Peyer's patch (tissue), 4 donors: ENCODE measurements at regions not wholly inside any gene's neighbourhood (a gene's known extent, or its start where the extent isn't known, plus 50 kb on each side); places are given as distances from the start of the nearest gene placed in this dataset.

Source experiments
- POLR2A ChIP-seq, 2 donors: fragments of 450-650 bp; IDR thresholded peaks; one replicate each; pipeline ENCODE4 v1.5.1; 2017; ENCODE audit warnings: antibody characterized with exemption in 2 of 2, mild to moderate bottlenecking in 2 of 2, moderate library complexity in 2 of 2
- TF ChIP-seq, protein P1 (sequence below), 6 experiments: fragments of 450-650 bp in 4 of 6; fragments of 200-600 bp in 2 of 6; sonication (generic) in 1 of 6; IDR thresholded peaks; one replicate each; pipeline ENCODE4 v1.5.1; 2017 to 2019; ENCODE audit warnings: antibody characterized with exemption in 6 of 6, mild to moderate bottlenecking in 3 of 6, moderate library complexity in 1 of 6

GRCh38 chr4:156176896-156177295, 223.2 kb upstream of the CTSO start:
- TF ChIP-seq, protein P1, sequence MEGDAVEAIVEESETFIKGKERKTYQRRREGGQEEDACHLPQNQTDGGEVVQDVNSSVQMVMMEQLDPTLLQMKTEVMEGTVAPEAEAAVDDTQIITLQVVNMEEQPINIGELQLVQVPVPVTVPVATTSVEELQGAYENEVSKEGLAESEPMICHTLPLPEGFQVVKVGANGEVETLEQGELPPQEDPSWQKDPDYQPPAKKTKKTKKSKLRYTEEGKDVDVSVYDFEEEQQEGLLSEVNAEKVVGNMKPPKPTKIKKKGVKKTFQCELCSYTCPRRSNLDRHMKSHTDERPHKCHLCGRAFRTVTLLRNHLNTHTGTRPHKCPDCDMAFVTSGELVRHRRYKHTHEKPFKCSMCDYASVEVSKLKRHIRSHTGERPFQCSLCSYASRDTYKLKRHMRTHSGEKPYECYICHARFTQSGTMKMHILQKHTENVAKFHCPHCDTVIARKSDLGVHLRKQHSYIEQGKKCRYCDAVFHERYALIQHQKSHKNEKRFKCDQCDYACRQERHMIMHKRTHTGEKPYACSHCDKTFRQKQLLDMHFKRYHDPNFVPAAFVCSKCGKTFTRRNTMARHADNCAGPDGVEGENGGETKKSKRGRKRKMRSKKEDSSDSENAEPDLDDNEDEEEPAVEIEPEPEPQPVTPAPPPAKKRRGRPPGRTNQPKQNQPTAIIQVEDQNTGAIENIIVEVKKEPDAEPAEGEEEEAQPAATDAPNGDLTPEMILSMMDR (IDR thresholded peaks at IDR 0.05): no peak
- no peak for TF ChIP-seq POLR2A (IDR thresholded peaks at IDR 0.05)
